ENCODE measurements at regions not wholly inside any gene's neighbourhood (a gene's known extent, or its start where the extent isn't known, plus 50 kb on each side); places are given as distances from the start of the nearest gene placed in this dataset.

GRCh38 chr3:20325563-20325962, 139.6 kb upstream of the SGO1 start:
- H3K9me3 ChIP-seq = no peaks in the 10 kb centered on the region
- no peaks in the 10 kb centered on the region for H3K27me3 ChIP-seq
- H3K4me1 ChIP-seq = no peaks in the 10 kb centered on the region
- DNase-seq (ENCODE audit: low spot score in 2 of 2) = no peak
- H3K27ac ChIP-seq = no peak overlapping the region
- TF ChIP-seq POLR2AphosphoS5 (IDR thresholded peaks at IDR 0.05) (no peak), CTCF (IDR thresholded peaks at IDR 0.05) (no peak)
- intact Hi-C loops (cut with DNase I; ENCODE audit: low total_unique reads) = no loop called here
- no peaks in the 10 kb centered on the region for H3K36me3 ChIP-seq
- no peak overlapping the region for H3K4me3 ChIP-seq

- H3K4me3 ChIP-seq = no peak overlapping the region
- no peak overlapping the region for H3K27ac ChIP-seq
- intact Hi-C loops (cut with DNase I; ENCODE audit: low total_unique reads) = no loop called here
- no peaks in the 10 kb centered on the region for H3K27me3 ChIP-seq
- no peaks in the 10 kb centered on the region for H3K9me3 ChIP-seq
- TF ChIP-seq CTCF (IDR thresholded peaks at IDR 0.05) (no peak), POLR2AphosphoS5 (IDR thresholded peaks at IDR 0.05) (no peak), POLR2A (IDR thresholded peaks at IDR 0.05) (no peak)
- no peak for DNase-seq (ENCODE audit: low spot score in 2 of 2)
- H3K36me3 ChIP-seq = no peaks in the 10 kb centered on the region
- no peaks in the 10 kb centered on the region for H3K4me1 ChIP-seq
Measured at GRCh38 chr3:20324664-20325478, 138.9 kb upstream of the SGO1 start.

- Histone ChIP-seq H3K27me3 (no peaks in the 10 kb centered on the region), H3K36me3 (no peaks in the 10 kb centered on the region), H3K27ac (no peak overlapping the region), H3K4me1 (no peaks in the 10 kb centered on the region), H3K4me3 (no peak overlapping the region), H3K9me3 (no peaks in the 10 kb centered on the region)
- DNase-seq (ENCODE audit: low spot score in 2 of 2) = no peak
- no peak for TF ChIP-seq CTCF (IDR thresholded peaks at IDR 0.05)
- no peak for TF ChIP-seq POLR2AphosphoS5 (IDR thresholded peaks at IDR 0.05)
- no peak for TF ChIP-seq POLR2A (IDR thresholded peaks at IDR 0.05)
- intact Hi-C loops (cut with DNase I; ENCODE audit: low total_unique reads) = no loop called here
Measured at GRCh38 chr3:20323307-20323927, 137.4 kb upstream of the SGO1 start.

GRCh38 chr3:20322085-20322484, 136.1 kb upstream of the SGO1 start:
- no peaks in the 10 kb centered on the region for H3K27me3 ChIP-seq
- DNase-seq (ENCODE audit: low spot score in 2 of 2) = no peak
- H3K36me3 ChIP-seq = no peaks in the 10 kb centered on the region
- no peak overlapping the region for H3K4me3 ChIP-seq
- intact Hi-C loops (cut with DNase I; ENCODE audit: low total_unique reads) = no loop called here
- TF ChIP-seq POLR2AphosphoS5 (IDR thresholded peaks at IDR 0.05) (no peak), POLR2A (IDR thresholded peaks at IDR 0.05) (no peak), CTCF (IDR thresholded peaks at IDR 0.05) (no peak)
- no peak overlapping the region for H3K27ac ChIP-seq
- H3K9me3 ChIP-seq = no peaks in the 10 kb centered on the region
- no peaks in the 10 kb centered on the region for H3K4me1 ChIP-seq

GRCh38 chr3:20321391-20322047, 135.5 kb upstream of the SGO1 start:
- no peak overlapping the region for H3K4me3 ChIP-seq
- H3K27ac ChIP-seq = no peak overlapping the region
- H3K27me3 ChIP-seq = no peaks in the 10 kb centered on the region
- intact Hi-C loops (cut with DNase I; ENCODE audit: low total_unique reads) = no loop called here
- H3K36me3 ChIP-seq = no peaks in the 10 kb centered on the region
- H3K9me3 ChIP-seq = no peaks in the 10 kb centered on the region
- DNase-seq (ENCODE audit: low spot score in 2 of 2) = no peak
- TF ChIP-seq POLR2AphosphoS5 (IDR thresholded peaks at IDR 0.05) = no peak
- TF ChIP-seq CTCF (IDR thresholded peaks at IDR 0.05) = no peak
- TF ChIP-seq POLR2A (IDR thresholded peaks at IDR 0.05) = no peak
- no peaks in the 10 kb centered on the region for H3K4me1 ChIP-seq
